ENCODE measurements at regions not wholly inside any gene's neighbourhood (a gene's known extent, or its start where the extent isn't known, plus 50 kb on each side); places are given as distances from the start of the nearest gene placed in this dataset.

GRCh38 chr13:73585236-73585635, 526.4 kb downstream of the KLF5 start:
- H3K9me3 ChIP-seq (replicated peaks in 1 of 3): no peaks in the 10 kb centered on the region
- no peak for DNase-seq
- H3K4me1 ChIP-seq (replicated peaks in 1 of 2): no peaks in the 10 kb centered on the region
- WGBS, 4 donors: 72 to 87% (median 78%) methylated on average over 2 of the region's 2 CpGs
- intact Hi-C loops (cut with DNase I): no loop called here
- no peaks in the 10 kb centered on the region for H3K27me3 ChIP-seq
- TF ChIP-seq CTCF (IDR thresholded peaks at IDR 0.05): no peak
- no peak for TF ChIP-seq POLR2A (IDR thresholded peaks at IDR 0.05)
- no peak overlapping the region for H3K27ac ChIP-seq
- no peak overlapping the region for H3K4me3 ChIP-seq
- H3K36me3 ChIP-seq (replicated peaks in 1 of 2): no peaks in the 10 kb centered on the region

- H3K4me3 ChIP-seq: no peak overlapping the region
- intact Hi-C loops (cut with DNase I): no loop called here
- WGBS, 4 donors: 70 to 81% (median 78%) methylated on average over 3 of the region's 3 CpGs
Observed at GRCh38 chr13:73583331-73583730, 524.5 kb downstream of the KLF5 start.

GRCh38 chr13:73580513-73581267, 521.9 kb downstream of the KLF5 start:
- no peak for DNase-seq
- no peaks in the 10 kb centered on the region for H3K9me3 ChIP-seq (replicated peaks in 1 of 3)
- no peaks in the 10 kb centered on the region for H3K4me1 ChIP-seq (replicated peaks in 1 of 2)
- no peaks in the 10 kb centered on the region for H3K36me3 ChIP-seq (replicated peaks in 1 of 2)
- 79 to 90% (median 88%) methylated on average over 3 of the region's 3 CpGs for WGBS, 4 donors
- intact Hi-C loops (cut with DNase I): no loop called here
- no peak for TF ChIP-seq CTCF (IDR thresholded peaks at IDR 0.05)
- TF ChIP-seq POLR2A (IDR thresholded peaks at IDR 0.05): no peak
- no peaks in the 10 kb centered on the region for H3K27me3 ChIP-seq
- H3K4me3 ChIP-seq: no peak overlapping the region
- H3K27ac ChIP-seq: no peak overlapping the region

More at GRCh38 chr13:73583331-73583730, 524.5 kb downstream of the KLF5 start:
- Histone ChIP-seq H3K27ac (no peak overlapping the region), H3K27me3 (no peaks in the 10 kb centered on the region), H3K9me3 (replicated peaks in 1 of 3) (no peaks in the 10 kb centered on the region), H3K4me1 (replicated peaks in 1 of 2) (no peaks in the 10 kb centered on the region), H3K36me3 (replicated peaks in 1 of 2) (no peaks in the 10 kb centered on the region)
- DNase-seq: no peak
- TF ChIP-seq POLR2A (IDR thresholded peaks at IDR 0.05): no peak
- TF ChIP-seq CTCF (IDR thresholded peaks at IDR 0.05): no peak

- no peaks in the 10 kb centered on the region for H3K27me3 ChIP-seq
- H3K9me3 ChIP-seq (replicated peaks in 1 of 3): no peaks in the 10 kb centered on the region
- H3K4me3 ChIP-seq: no peak overlapping the region
- no peaks in the 10 kb centered on the region for H3K36me3 ChIP-seq (replicated peaks in 1 of 2)
- H3K27ac ChIP-seq: no peak overlapping the region
- DNase-seq: no peak
- no peak for TF ChIP-seq CTCF (IDR thresholded peaks at IDR 0.05)
- TF ChIP-seq POLR2A (IDR thresholded peaks at IDR 0.05): no peak
- intact Hi-C loops (cut with DNase I): no loop called here
- 71 to 87% (median 82%) methylated on average over 2 of the region's 2 CpGs for WGBS, 4 donors
- no peaks in the 10 kb centered on the region for H3K4me1 ChIP-seq (replicated peaks in 1 of 2)
Observed at GRCh38 chr13:73579574-73580274, 520.9 kb downstream of the KLF5 start.
